PC-9 (cell line): ENCODE measurements at regions not wholly inside any gene's neighbourhood (a gene's known extent, or its start where the extent isn't known, plus 50 kb on each side); places are given as distances from the start of the nearest gene placed in this dataset.
A peak's percentile ranks its signal among the peaks of the same experiment; 100 is the strongest.
"Not testable (repeated sequence)": the region's sequence is repeated elsewhere in the genome, so short reads cannot be mapped to it uniquely, and the experiment has no call there.

Experiments
- BruUV-seq: library from RNA; stranded (reverse); fragments of 400-500 nt; replicated peaks from 2 replicates; lab custom pipeline; 2021; lab: Mats Ljungman, UMichigan
- CTCF ChIA-PET: fragments of 300-600 bp; sonication (Branson Sonifier 250); formaldehyde crosslinking; loops from one replicate; lab custom pipeline; 2022; ENCODE audit warnings: antibody characterized with exemption; lab: Charles Lee
- POLR2A ChIA-PET: fragments of 300-600 bp; sonication (Branson Sonifier 250); formaldehyde crosslinking; loops from one replicate; lab custom pipeline; 2022; ENCODE audit warnings: antibody characterized with exemption; ENCODE audit not compliant: unreplicated experiment; lab: Charles Lee
- DNase-seq, 2 experiments: peaks; one replicate each; pipeline versions ENCODE4 v3.0.0 to v3.0.0-alpha.2; 2015 to 2022; ENCODE audit warnings: mixed read lengths in 1 of 2
- H2AFZ ChIP-seq: fragments of 200-600 bp; sonication (generic); 2 replicates; pipeline ENCODE4 v1.8.1; 2017; ENCODE audit warnings: antibody characterized with exemption
- H3F3A ChIP-seq: fragments of 200-600 bp; sonication (generic); 2 replicates; pipeline ENCODE4 v1.8.1; 2017; ENCODE audit warnings: antibody characterized with exemption, mild to moderate bottlenecking, low read depth; ENCODE audit not compliant: insufficient read depth
- H3K27ac ChIP-seq: fragments of 200-600 bp; sonication (generic); 2 replicates; pipeline ENCODE4 v1.6.1; 2016; ENCODE audit warnings: mixed run types
- H3K27me3 ChIP-seq: fragments of 200-600 bp; sonication (generic); 2 replicates; pipeline ENCODE4 v1.6.1; 2016; ENCODE audit warnings: low read depth, mixed run types; ENCODE audit not compliant: insufficient read depth
- H3K36me3 ChIP-seq: fragments of 200-600 bp; sonication (generic); 2 replicates; pipeline ENCODE4 v1.6.1; 2016; ENCODE audit warnings: low read depth, mixed run types
- H3K4me1 ChIP-seq: fragments of 200-600 bp; sonication (generic); replicated peaks from 2 replicates; pipeline ENCODE4 v1.6.1; 2016; ENCODE audit warnings: mixed run types; ENCODE audit not compliant: insufficient read depth
- H3K4me2 ChIP-seq: fragments of 200-600 bp; sonication (generic); 2 replicates; pipeline ENCODE4 v1.6.1; 2017; ENCODE audit warnings: mixed run types
- H3K4me3 ChIP-seq: fragments of 200-600 bp; sonication (generic); 2 replicates; pipeline ENCODE4 v1.6.1; 2016; ENCODE audit warnings: mixed run types
- H3K79me2 ChIP-seq: fragments of 200-600 bp; sonication (generic); 2 replicates; pipeline ENCODE4 v1.6.1; 2017; ENCODE audit warnings: low read depth, mixed run types
- H3K9me2 ChIP-seq: fragments of 200-600 bp; sonication (generic); 2 replicates; pipeline ENCODE4 v1.8.1; 2017; ENCODE audit warnings: mild to moderate bottlenecking; ENCODE audit not compliant: insufficient read depth
- H3K9me3 ChIP-seq: fragments of 200-600 bp; sonication (generic); 2 replicates; pipeline ENCODE4 v1.8.1; 2016; ENCODE audit warnings: low read depth; ENCODE audit not compliant: insufficient read depth
- H4K20me1 ChIP-seq: fragments of 200-600 bp; sonication (generic); 2 replicates; pipeline ENCODE4 v1.8.1; 2017; ENCODE audit not compliant: insufficient read depth
- EZH2 ChIP-seq: fragments of 200-600 bp; sonication (generic); IDR thresholded peaks from 2 replicates; pipeline ENCODE4 v1.8.0; 2017; ENCODE audit warnings: antibody characterized with exemption, low read depth
- intact Hi-C: fragments of 100-400 bp; cut with micrococcal nuclease; formaldehyde crosslinking; loops from one replicate; pipeline ENCODE4 v1.10.0; 2022; ENCODE audit not compliant: unreplicated experiment
- TF ChIP-seq, protein P1 (sequence below): fragments of 200-600 bp; sonication (generic); conservative IDR thresholded peaks from 2 replicates; pipeline ENCODE4 v1.6.1; 2017; ENCODE audit warnings: mixed run types, antibody characterized with exemption, mild to moderate bottlenecking, moderate library complexity

DNA sequence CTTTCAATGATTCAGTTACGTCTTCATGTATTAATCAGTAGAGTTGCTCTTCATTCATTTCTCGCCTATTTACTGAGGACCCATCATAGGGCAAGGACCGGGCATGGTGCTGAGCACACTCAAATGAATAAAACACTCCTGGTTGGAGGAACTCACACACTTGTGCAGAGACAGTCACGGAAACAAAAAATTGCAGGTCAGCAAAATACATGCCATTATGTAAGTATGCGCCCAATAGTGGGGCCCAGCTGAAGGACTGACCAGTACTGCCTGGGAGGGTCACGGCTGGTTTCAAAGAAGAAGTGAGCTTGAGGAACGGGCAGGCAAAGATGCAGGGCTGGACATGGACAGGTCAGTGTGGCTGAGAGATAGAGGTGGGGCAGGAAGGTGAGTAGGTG, 102.9 kb downstream of the DDX1 start:
- no peak overlapping the region for H3K4me3 ChIP-seq
- no peaks in the 10 kb centered on the region for H3F3A ChIP-seq
- H3K27ac ChIP-seq: no peak overlapping the region
- BruUV-seq: no TSS peak
- H3K27me3 ChIP-seq: peaks cover 91% of the 10 kb centered on the region
- POLR2A ChIA-PET: no interaction called here
- H3K36me3 ChIP-seq: no peaks in the 10 kb centered on the region
- no peak overlapping the region for H3K4me2 ChIP-seq
- no peak for DNase-seq
- H3K79me2 ChIP-seq: no peaks in the 10 kb centered on the region
- CTCF ChIA-PET: no interaction called here
- no peaks in the 10 kb centered on the region for H3K4me1 ChIP-seq
- no peaks in the 10 kb centered on the region for H4K20me1 ChIP-seq
- no peak overlapping the region for H2AFZ ChIP-seq
- no peaks in the 10 kb centered on the region for H3K9me3 ChIP-seq
- no peaks in the 10 kb centered on the region for H3K9me2 ChIP-seq
- no peak for TF ChIP-seq EZH2
- TF ChIP-seq, protein P1, sequence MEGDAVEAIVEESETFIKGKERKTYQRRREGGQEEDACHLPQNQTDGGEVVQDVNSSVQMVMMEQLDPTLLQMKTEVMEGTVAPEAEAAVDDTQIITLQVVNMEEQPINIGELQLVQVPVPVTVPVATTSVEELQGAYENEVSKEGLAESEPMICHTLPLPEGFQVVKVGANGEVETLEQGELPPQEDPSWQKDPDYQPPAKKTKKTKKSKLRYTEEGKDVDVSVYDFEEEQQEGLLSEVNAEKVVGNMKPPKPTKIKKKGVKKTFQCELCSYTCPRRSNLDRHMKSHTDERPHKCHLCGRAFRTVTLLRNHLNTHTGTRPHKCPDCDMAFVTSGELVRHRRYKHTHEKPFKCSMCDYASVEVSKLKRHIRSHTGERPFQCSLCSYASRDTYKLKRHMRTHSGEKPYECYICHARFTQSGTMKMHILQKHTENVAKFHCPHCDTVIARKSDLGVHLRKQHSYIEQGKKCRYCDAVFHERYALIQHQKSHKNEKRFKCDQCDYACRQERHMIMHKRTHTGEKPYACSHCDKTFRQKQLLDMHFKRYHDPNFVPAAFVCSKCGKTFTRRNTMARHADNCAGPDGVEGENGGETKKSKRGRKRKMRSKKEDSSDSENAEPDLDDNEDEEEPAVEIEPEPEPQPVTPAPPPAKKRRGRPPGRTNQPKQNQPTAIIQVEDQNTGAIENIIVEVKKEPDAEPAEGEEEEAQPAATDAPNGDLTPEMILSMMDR: no peak
- intact Hi-C loops: no loop called here

DNA sequence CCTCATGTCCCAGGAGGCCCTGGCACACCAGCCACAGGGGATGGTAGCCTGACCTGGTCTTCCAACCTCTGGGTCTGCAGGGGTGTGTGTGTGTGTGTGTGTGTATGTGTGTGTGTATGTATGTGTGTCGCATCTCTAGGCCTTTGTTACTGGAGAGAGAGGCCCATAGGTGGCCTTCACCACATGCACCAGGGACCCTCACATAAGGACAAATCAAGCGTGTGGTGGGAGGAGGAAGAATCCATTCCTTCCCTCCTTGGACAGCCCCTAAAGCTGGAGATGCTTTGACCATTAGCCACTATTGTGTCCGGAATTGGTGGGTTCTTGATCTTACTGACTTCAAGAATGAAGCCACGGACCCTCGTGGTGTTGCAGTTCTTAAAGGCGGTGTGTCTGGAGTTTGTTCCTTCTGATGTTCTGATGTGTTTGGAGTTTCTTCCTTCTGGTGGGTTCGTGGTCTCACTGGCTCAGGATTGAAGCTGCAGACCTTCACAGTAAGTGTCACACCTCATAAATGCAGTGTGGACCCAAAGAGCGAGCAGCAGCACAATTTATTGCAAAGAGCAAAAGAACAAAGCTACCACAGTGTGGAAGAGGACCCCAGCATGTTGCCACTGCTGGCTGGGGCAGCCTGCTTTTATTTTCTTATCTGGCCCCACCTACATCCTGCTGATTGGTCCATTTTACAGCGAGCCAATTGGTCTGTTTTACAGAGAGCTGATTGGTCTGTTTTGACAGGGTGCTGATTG, 104.1 kb downstream of the DDX1 start:
- ChIA-PET POLR2A (no interaction called here), CTCF (no interaction called here)
- Histone ChIP-seq H3K4me2 (no peak overlapping the region), H4K20me1 (peaks cover 3% of the 10 kb centered on the region; the same call in 1 of the 2 replicates), H3K36me3 (no peaks in the 10 kb centered on the region), H2AFZ (no peak overlapping the region), H3K27ac (no peak overlapping the region), H3F3A (no peaks in the 10 kb centered on the region), H3K4me3 (no peak overlapping the region), H3K9me3 (no peaks in the 10 kb centered on the region), H3K9me2 (no peaks in the 10 kb centered on the region), H3K79me2 (no peaks in the 10 kb centered on the region), H3K4me1 (no peaks in the 10 kb centered on the region), H3K27me3 (peaks cover 88% of the 10 kb centered on the region)
- peak in 1 of 2 experiments; percentile 11 for DNase-seq
- intact Hi-C loops: no loop called here
- no peak for TF ChIP-seq EZH2
- TF ChIP-seq, protein P1: no peak
- BruUV-seq: no TSS peak

DNA sequence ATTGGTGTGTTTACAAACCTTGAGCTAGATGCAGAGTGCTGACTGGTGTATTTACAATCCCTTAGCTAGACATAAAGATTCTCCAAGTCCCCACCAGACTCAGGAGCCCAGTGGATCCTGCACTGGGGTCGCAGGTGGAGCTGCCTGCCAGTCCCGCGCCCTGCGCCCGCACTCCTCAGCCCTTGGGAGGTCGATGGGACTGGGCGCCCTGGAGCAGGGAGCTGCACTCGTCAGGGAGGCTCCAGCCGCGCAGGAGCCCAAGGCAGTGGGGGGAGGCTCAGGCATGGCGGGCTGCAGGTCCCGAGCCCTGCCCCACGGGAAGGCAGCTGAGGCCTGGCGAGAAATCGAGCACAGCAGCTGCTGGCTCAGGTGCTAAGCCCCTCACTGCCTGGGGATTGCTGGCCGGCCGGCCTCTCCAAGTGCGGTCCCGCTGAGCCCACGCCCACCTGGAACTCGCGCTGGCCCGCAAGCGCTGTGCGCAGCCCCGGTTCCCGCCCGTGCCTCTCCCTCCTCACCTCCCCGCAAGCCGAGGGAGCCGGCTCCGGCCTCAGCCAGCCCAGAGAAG, 105.0 kb downstream of the DDX1 start:
- H3K9me3 ChIP-seq, H3K9me2 ChIP-seq, H3K4me3 ChIP-seq, CTCF ChIA-PET, H3F3A ChIP-seq, H2AFZ ChIP-seq, H3K27ac ChIP-seq, BruUV-seq, H3K36me3 ChIP-seq, POLR2A ChIA-PET, DNase-seq, intact Hi-C loops, H3K4me2 ChIP-seq, H3K79me2 ChIP-seq, H4K20me1 ChIP-seq, H3K4me1 ChIP-seq: not testable (repeated sequence)
- H3K27me3 ChIP-seq: peaks cover 88% of the 10 kb centered on the region
